ENCODE measurements at regions not wholly inside any gene's neighbourhood (a gene's known extent, or its start where the extent isn't known, plus 50 kb on each side); places are given as distances from the start of the nearest gene placed in this dataset.

- TF ChIP-seq CTCF (IDR thresholded peaks at IDR 0.05; ENCODE audit: insufficient read depth, low read depth, low read length) (no peak), EZH2 (IDR thresholded peaks at IDR 0.05; ENCODE audit: insufficient read depth, low read length) (no peak)
These were observed 121.6 kb downstream of the ZNF281 start for GRCh38 chr1:200288226-200288625.

Measured in astrocyte (in vitro differentiated cells and primary cell).